HG03520 (cell line): ENCODE measurements at regions not wholly inside any gene's neighbourhood (a gene's known extent, or its start where the extent isn't known, plus 50 kb on each side); places are given as distances from the start of the nearest gene placed in this dataset.

Experiments
- ATAC-seq: cut with Tn5 transposase; IDR thresholded peaks from one replicate; pipeline ENCODE4 v1.9.1; 2021; ENCODE audit warnings: mild to moderate bottlenecking, moderate library complexity; ENCODE audit not compliant: unreplicated experiment

GRCh38 chr1:189349607-189350006 is 1128.1 kb downstream of the BRINP3 start:
- ATAC-seq = no peak

GRCh38 chr1:189350983-189351616 is 1126.6 kb downstream of the BRINP3 start:
- ATAC-seq = peak; percentile 61

- ATAC-seq = no peak
Observed at GRCh38 chr1:189351960-189352359, 1125.7 kb downstream of the BRINP3 start.

GRCh38 chr1:189356206-189356605 is 1121.5 kb downstream of the BRINP3 start:
- ATAC-seq = no peak

- no peak for ATAC-seq
Observed at GRCh38 chr1:189357317-189357716, 1120.3 kb downstream of the BRINP3 start.

GRCh38 chr1:189369612-189370011 is 1108.1 kb downstream of the BRINP3 start:
- ATAC-seq = no peak

GRCh38 chr1:189374816-189375215 is 1102.8 kb downstream of the BRINP3 start:
- ATAC-seq = no peak

- ATAC-seq = no peak
Observed at GRCh38 chr1:189405419-189405818, 1072.2 kb downstream of the BRINP3 start.

- ATAC-seq = no peak
Observed at GRCh38 chr1:189409774-189410173, 1067.9 kb downstream of the BRINP3 start.

- no peak for ATAC-seq
Observed at GRCh38 chr1:189424746-189425331, 1052.8 kb downstream of the BRINP3 start.

- ATAC-seq = no peak
Observed at GRCh38 chr1:189429610-189430009, 1048.1 kb downstream of the BRINP3 start.

GRCh38 chr1:189431447-189431846 is 1046.2 kb downstream of the BRINP3 start:
- ATAC-seq = no peak

- ATAC-seq = no peak
Observed at GRCh38 chr1:189432753-189433152, 1044.9 kb downstream of the BRINP3 start.

GRCh38 chr1:189434461-189434860 is 1043.2 kb downstream of the BRINP3 start:
- no peak for ATAC-seq

- no peak for ATAC-seq
Observed at GRCh38 chr1:189435398-189435797, 1042.3 kb downstream of the BRINP3 start.

- ATAC-seq = no peak
Observed at GRCh38 chr1:189438808-189439207, 1038.9 kb downstream of the BRINP3 start.

GRCh38 chr1:189463166-189463565 is 1014.5 kb downstream of the BRINP3 start:
- ATAC-seq = no peak

GRCh38 chr1:189496768-189497167 is 980.9 kb downstream of the BRINP3 start:
- no peak for ATAC-seq

- ATAC-seq = no peak
Observed at GRCh38 chr1:189499736-189500135, 977.9 kb downstream of the BRINP3 start.

GRCh38 chr1:189500778-189501177 is 976.9 kb downstream of the BRINP3 start:
- no peak for ATAC-seq

- no peak for ATAC-seq
Observed at GRCh38 chr1:189510827-189511226, 966.8 kb downstream of the BRINP3 start.

GRCh38 chr1:189513091-189513490 is 964.6 kb downstream of the BRINP3 start:
- ATAC-seq = no peak

- ATAC-seq = no peak
Observed at GRCh38 chr1:189522441-189522840, 955.2 kb downstream of the BRINP3 start.
